ENCODE measurements at regions not wholly inside any gene's neighbourhood (a gene's known extent, or its start where the extent isn't known, plus 50 kb on each side); places are given as distances from the start of the nearest gene placed in this dataset.
"Not testable (repeated sequence)": the region's sequence is repeated elsewhere in the genome, so short reads cannot be mapped to it uniquely, and the experiment has no call there.

GRCh38 chr3:20376665-20377217 lies 190.7 kb upstream of the SGO1 start:
- peaks cover 0 to 2% (median 0%) of the 10 kb centered on the region in 3 donors for H3K27me3 Mint-ChIP-seq (ENCODE audit: low read depth in 3 of 3)
- no peak overlapping the region for H3K27ac Mint-ChIP-seq
- H3K36me3 Mint-ChIP-seq: no peaks in the 10 kb centered on the region
- H3K9me3 Mint-ChIP-seq: peaks cover 0 to 7% (median 0%) of the 10 kb centered on the region in 6 donors
- no peaks in the 10 kb centered on the region for H3K4me1 Mint-ChIP-seq
- no peak for DNase-seq
- no peak overlapping the region for H3K4me3 Mint-ChIP-seq

DNA sequence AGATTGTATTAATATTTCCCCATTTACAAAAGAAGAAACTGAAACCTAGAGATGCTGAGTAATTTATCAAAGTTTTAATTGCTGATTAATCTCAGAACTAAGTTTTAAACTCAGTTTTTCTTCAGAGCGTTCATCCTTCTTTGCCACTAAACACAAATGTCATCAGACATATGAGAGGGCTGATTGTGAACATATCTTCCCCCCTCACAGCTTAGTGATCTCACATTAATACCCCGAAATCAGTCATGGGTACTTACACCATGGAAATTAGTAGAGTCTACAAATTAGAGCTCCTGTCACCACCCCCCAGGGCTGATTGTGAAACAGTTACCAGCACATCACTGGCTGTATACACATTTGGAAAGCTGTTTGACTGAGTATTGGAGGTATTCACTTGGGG lies 189.3 kb upstream of the SGO1 start:
- peaks cover 0 to 2% (median 0%) of the 10 kb centered on the region in 3 donors for H3K27me3 Mint-ChIP-seq (ENCODE audit: low read depth in 3 of 3)
- H3K27ac Mint-ChIP-seq: no peak overlapping the region
- H3K36me3 Mint-ChIP-seq: no peaks in the 10 kb centered on the region
- no peaks in the 10 kb centered on the region for H3K4me1 Mint-ChIP-seq
- peaks cover 0 to 5% (median 0%) of the 10 kb centered on the region in 6 donors for H3K9me3 Mint-ChIP-seq
- H3K4me3 Mint-ChIP-seq: no peak overlapping the region
- no peak for DNase-seq

DNA sequence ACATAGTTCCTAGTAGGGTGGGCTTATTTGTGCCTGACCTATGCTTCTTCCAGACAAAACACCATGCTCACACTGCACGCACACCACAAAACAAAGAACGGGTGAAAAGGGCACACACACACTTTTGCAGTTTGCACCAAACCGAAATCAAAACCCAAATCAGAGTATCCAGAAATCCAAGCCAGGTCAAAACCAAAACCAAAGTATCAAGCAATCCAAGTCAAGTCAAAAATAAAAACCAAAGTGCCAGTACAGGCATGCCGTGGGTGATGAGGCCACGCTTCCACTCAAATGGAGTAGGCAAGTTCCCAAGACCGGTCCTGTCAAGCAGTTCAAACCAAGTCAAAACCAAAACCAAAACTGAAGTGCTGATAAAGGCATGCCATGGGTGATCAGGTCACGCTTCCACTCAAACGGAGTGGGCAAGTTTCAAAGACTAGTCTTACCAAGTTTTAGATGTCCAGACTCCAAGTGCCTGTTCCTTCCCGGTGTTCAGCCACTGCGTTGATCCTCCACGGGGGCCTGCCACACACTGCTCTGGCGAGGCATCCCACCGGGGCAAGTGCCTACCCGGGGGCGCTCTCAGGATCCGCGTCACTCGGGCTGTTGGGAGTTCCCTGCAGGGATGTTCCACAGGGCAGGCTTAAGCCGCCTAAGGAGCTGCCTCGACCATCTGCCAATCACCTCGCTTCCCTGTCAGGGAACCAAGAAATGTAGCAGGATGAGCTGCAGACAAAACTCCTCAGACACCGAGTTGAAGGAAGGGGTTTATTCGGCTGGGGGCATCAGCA lies 184.5 kb upstream of the SGO1 start:
- not testable (repeated sequence) for H3K27me3 Mint-ChIP-seq (ENCODE audit: low read depth in 3 of 3); H3K27ac Mint-ChIP-seq; H3K9me3 Mint-ChIP-seq; H3K4me3 Mint-ChIP-seq; H3K36me3 Mint-ChIP-seq; H3K4me1 Mint-ChIP-seq; DNase-seq

DNA sequence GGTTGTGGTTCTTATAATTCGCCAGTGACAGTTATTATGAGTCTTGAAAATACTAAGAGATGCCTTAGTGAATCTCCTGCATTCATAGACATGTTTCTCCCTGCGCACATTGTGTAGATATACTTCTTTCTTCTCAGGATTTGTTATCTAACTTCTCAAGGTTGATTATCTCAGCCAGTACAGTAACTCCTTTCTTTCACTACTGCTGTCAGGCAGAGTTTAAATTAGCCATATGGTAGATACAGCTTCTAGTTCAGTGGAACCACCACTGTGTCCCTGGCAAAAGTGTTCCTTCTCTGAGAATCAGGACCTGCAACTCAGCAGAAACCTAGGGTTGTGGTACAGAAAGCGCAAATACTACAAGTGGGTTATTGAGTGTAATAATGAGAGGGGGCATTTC lies 175.0 kb upstream of the SGO1 start:
- no peak for DNase-seq
- Mint-ChIP-seq H3K27ac (no peak overlapping the region), H3K4me3 (no peak overlapping the region), H3K36me3 (peaks cover 0 to 6% (median 0%) of the 10 kb centered on the region in 3 donors), H3K27me3 (ENCODE audit: low read depth in 3 of 3) (peaks cover 2 to 5% (median 3%) of the 10 kb centered on the region in 3 donors), H3K4me1 (no peaks in the 10 kb centered on the region), H3K9me3 (peaks cover 0 to 6% (median 4%) of the 10 kb centered on the region in 6 donors)

GRCh38 chr3:20353286-20353685 lies 167.3 kb upstream of the SGO1 start:
- H3K27ac Mint-ChIP-seq: no peak overlapping the region
- DNase-seq: no peak
- H3K9me3 Mint-ChIP-seq: peaks cover 0 to 3% (median 2%) of the 10 kb centered on the region in 6 donors
- no peaks in the 10 kb centered on the region for H3K4me1 Mint-ChIP-seq
- peaks cover 0 to 4% (median 4%) of the 10 kb centered on the region in 3 donors for H3K36me3 Mint-ChIP-seq
- H3K4me3 Mint-ChIP-seq: no peak overlapping the region
- H3K27me3 Mint-ChIP-seq (ENCODE audit: low read depth in 3 of 3): peaks cover 0 to 3% (median 3%) of the 10 kb centered on the region in 3 donors

DNA sequence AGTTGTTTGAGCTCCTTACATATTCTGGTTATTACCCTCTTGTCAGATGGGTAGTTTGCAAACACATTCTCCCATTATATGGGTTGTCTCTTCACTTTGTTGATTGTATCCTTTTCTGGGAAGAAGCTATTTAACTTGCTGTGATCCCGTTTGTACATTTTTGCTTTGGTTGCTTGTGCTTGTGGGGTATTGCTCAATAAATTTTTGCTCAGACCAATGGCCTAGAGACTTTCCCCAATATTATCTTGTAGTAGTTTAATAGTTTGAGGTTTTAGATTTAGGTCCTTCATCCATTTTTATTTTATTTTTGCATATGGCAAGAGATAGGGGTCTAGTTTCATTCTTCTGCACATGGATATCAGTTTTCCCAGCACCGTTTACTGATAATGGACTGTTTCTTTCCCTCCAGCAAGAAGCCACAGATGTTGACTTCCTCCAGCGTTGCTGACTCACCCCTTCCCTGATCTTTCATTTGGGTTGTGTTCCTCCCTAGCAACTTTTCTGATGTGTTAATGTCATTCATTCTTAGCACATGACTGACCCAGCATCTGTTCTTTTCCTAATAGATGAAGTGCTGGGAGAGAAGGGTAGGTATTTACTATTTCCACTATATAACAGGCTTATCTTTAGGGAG lies 166.7 kb upstream of the SGO1 start:
- Mint-ChIP-seq H3K27me3 (ENCODE audit: low read depth in 3 of 3) (peaks cover 0 to 3% (median 0%) of the 10 kb centered on the region in 3 donors), H3K27ac (no peak overlapping the region), H3K4me1 (no peaks in the 10 kb centered on the region), H3K36me3 (peaks cover 0 to 4% (median 4%) of the 10 kb centered on the region in 3 donors), H3K4me3 (no peak overlapping the region), H3K9me3 (peaks cover 0 to 3% (median 0%) of the 10 kb centered on the region in 6 donors)
- DNase-seq: no peak

DNA sequence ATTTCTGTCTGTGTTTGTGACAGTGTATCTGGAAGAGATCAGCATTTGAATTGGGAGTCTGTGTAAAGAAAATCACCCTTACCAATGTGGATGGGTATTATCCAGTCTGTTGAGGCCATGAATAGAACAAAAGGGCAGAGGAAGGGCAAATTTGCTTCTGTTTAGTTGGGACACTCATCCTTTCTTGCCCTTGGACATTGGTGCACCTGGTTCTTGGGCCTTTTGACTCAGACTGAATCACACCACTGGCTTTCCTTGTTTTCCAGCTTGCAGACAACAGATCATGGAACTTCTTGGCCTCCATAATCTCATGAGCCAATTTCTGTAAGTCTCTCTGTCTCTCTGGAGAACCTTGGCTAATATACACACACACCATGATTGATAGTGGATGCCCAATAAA lies 164.4 kb upstream of the SGO1 start:
- Mint-ChIP-seq H3K4me3 (no peak overlapping the region), H3K27me3 (ENCODE audit: low read depth in 3 of 3) (peaks cover 0 to 2% (median 1%) of the 10 kb centered on the region in 3 donors), H3K27ac (no peak overlapping the region), H3K9me3 (no peaks in the 10 kb centered on the region), H3K36me3 (peaks cover 0 to 4% (median 4%) of the 10 kb centered on the region in 3 donors), H3K4me1 (no peaks in the 10 kb centered on the region)
- no peak for DNase-seq

DNA sequence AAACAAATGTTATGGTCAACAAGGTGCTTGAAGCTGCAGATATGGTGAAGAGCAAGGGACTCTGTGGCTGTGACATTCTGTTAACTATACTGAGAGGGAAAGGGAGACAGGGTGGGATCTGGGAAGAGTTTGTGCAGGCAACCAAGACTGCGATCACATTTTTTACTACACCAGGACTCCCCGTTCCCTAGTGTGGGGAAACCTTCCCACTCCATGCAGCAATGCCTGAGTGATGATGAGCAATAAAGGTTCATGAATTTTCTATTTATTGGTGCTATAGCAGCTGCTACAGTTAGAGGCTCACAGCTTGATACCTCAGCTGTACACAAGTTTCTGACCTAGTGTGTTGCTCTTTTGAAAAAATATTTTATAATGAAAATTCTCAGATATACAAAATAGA lies 160.9 kb upstream of the SGO1 start:
- H3K9me3 Mint-ChIP-seq: no peaks in the 10 kb centered on the region
- no peak overlapping the region for H3K27ac Mint-ChIP-seq

GRCh38 chr3:20346369-20346768 lies 160.4 kb upstream of the SGO1 start:
- H3K27me3 Mint-ChIP-seq (ENCODE audit: low read depth in 3 of 3): peaks cover 0 to 2% (median 2%) of the 10 kb centered on the region in 3 donors
- no peak for DNase-seq
- H3K4me3 Mint-ChIP-seq: no peak overlapping the region
- peaks cover 0 to 4% (median 4%) of the 10 kb centered on the region in 3 donors for H3K36me3 Mint-ChIP-seq
- H3K4me1 Mint-ChIP-seq: no peaks in the 10 kb centered on the region
- H3K9me3 Mint-ChIP-seq: no peaks in the 10 kb centered on the region
- H3K27ac Mint-ChIP-seq: no peak overlapping the region

More for the DNA sequence above, 160.9 kb upstream of the SGO1 start:
- H3K4me3 Mint-ChIP-seq: no peak overlapping the region
- no peak for DNase-seq
- H3K36me3 Mint-ChIP-seq: peaks cover 0 to 4% (median 4%) of the 10 kb centered on the region in 3 donors
- no peaks in the 10 kb centered on the region for H3K4me1 Mint-ChIP-seq
- peaks cover 0 to 2% (median 2%) of the 10 kb centered on the region in 3 donors for H3K27me3 Mint-ChIP-seq (ENCODE audit: low read depth in 3 of 3)

DNA sequence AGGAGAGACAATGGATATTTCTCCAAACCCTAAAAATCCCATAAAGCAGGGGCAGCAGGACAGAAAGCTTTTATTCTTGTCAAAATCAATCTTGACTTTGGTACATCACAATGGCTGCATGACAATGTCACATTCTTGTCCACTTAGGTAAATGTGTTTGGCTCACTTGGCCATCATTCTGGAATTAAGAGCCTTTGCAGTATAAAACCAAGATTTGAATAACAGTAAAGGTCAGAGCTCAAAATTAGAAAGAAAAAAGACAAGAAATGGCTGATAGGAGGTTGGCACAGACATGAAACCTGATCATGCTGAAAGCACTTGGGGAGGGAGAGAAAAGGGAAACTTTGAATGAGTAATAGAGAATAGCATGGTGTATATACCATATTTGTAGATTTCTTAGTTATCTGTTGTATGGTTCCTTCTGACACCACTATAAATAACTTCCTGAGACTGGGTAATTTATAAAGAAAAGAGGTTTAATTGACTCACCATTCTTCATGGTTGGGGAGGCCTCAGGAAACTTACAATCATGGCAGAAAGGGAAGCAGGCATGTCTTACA lies 158.5 kb upstream of the SGO1 start:
- Mint-ChIP-seq H3K4me3 (no peak overlapping the region), H3K36me3 (no peaks in the 10 kb centered on the region), H3K4me1 (no peaks in the 10 kb centered on the region), H3K27me3 (ENCODE audit: low read depth in 3 of 3) (peaks cover 0 to 2% (median 2%) of the 10 kb centered on the region in 3 donors), H3K27ac (no peak overlapping the region), H3K9me3 (no peaks in the 10 kb centered on the region)
- DNase-seq: no peak

- Mint-ChIP-seq H3K4me3 (no peak overlapping the region), H3K4me1 (no peaks in the 10 kb centered on the region), H3K36me3 (no peaks in the 10 kb centered on the region), H3K9me3 (no peaks in the 10 kb centered on the region), H3K27me3 (ENCODE audit: low read depth in 3 of 3) (peaks cover 2 to 3% (median 2%) of the 10 kb centered on the region in 3 donors), H3K27ac (no peak overlapping the region)
- DNase-seq: no peak
Measured at GRCh38 chr3:20343790-20344189, 157.8 kb upstream of the SGO1 start.

GRCh38 chr3:20340324-20340928 lies 154.4 kb upstream of the SGO1 start:
- no peaks in the 10 kb centered on the region for H3K9me3 Mint-ChIP-seq
- H3K4me3 Mint-ChIP-seq: no peak overlapping the region
- H3K27me3 Mint-ChIP-seq (ENCODE audit: low read depth in 3 of 3): peaks cover 0 to 6% (median 2%) of the 10 kb centered on the region in 3 donors
- H3K36me3 Mint-ChIP-seq: no peaks in the 10 kb centered on the region
- no peak overlapping the region for H3K27ac Mint-ChIP-seq
- H3K4me1 Mint-ChIP-seq: no peaks in the 10 kb centered on the region
- peak; percentile 3 to 40 (median 15) for DNase-seq

GRCh38 chr3:20336572-20336971 lies 150.6 kb upstream of the SGO1 start:
- no peaks in the 10 kb centered on the region for H3K9me3 Mint-ChIP-seq
- no peak for DNase-seq
- peaks cover 0 to 6% (median 0%) of the 10 kb centered on the region in 3 donors for H3K27me3 Mint-ChIP-seq (ENCODE audit: low read depth in 3 of 3)
- H3K27ac Mint-ChIP-seq: no peak overlapping the region
- no peaks in the 10 kb centered on the region for H3K4me1 Mint-ChIP-seq
- no peaks in the 10 kb centered on the region for H3K36me3 Mint-ChIP-seq
- H3K4me3 Mint-ChIP-seq: no peak overlapping the region
